ENCODE measurements at regions not wholly inside any gene's neighbourhood (a gene's known extent, or its start where the extent isn't known, plus 50 kb on each side); places are given as distances from the start of the nearest gene placed in this dataset.

GRCh38 chr11:116123739-116124138 is 619.5 kb upstream of the CADM1 start:
- no peaks in the 10 kb centered on the region for H3K36me3 ChIP-seq (ENCODE audit: insufficient read depth, low read length)
- H3K27ac ChIP-seq (ENCODE audit: low read depth, low read length, poor library complexity, severe bottlenecking), result no peak overlapping the region
- H3K27me3 ChIP-seq (ENCODE audit: insufficient read depth, low read length), result no peaks in the 10 kb centered on the region
- no peaks in the 10 kb centered on the region for H4K20me1 ChIP-seq (ENCODE audit: insufficient read depth, low read length)
- no peak overlapping the region for H3K4me2 ChIP-seq (ENCODE audit: low read length)
- TF ChIP-seq EZH2 (IDR thresholded peaks at IDR 0.05; ENCODE audit: borderline replicate concordance, low read length) (no peak), CTCF (IDR thresholded peaks at IDR 0.05; ENCODE audit: low read length) (no peak)
- H3K9me3 ChIP-seq (ENCODE audit: low read length), result no peaks in the 10 kb centered on the region
- no peaks in the 10 kb centered on the region for H3K9me2 ChIP-seq (ENCODE audit: low read depth, low read length)
- no peaks in the 10 kb centered on the region for H3K4me1 ChIP-seq (ENCODE audit: insufficient read depth, low read length, severe bottlenecking)
- no peaks in the 10 kb centered on the region for H3K79me2 ChIP-seq (ENCODE audit: insufficient read depth, low read length)
- H3F3A ChIP-seq (ENCODE audit: insufficient read depth, low read length), result no peaks in the 10 kb centered on the region
- no peak overlapping the region for H3K4me3 ChIP-seq (ENCODE audit: low read depth, low read length, poor library complexity, severe bottlenecking)
- no peak overlapping the region for H3K9ac ChIP-seq (ENCODE audit: low read length)
- H2AFZ ChIP-seq (ENCODE audit: low read length), result no peak overlapping the region

- Histone ChIP-seq H3K36me3 (ENCODE audit: insufficient read depth, low read length) (no peaks in the 10 kb centered on the region), H2AFZ (ENCODE audit: low read length) (no peak overlapping the region), H3F3A (ENCODE audit: insufficient read depth, low read length) (no peaks in the 10 kb centered on the region), H3K9me2 (ENCODE audit: low read depth, low read length) (no peaks in the 10 kb centered on the region), H3K27ac (ENCODE audit: low read depth, low read length, poor library complexity, severe bottlenecking) (no peak overlapping the region), H3K79me2 (ENCODE audit: insufficient read depth, low read length) (no peaks in the 10 kb centered on the region), H3K4me3 (ENCODE audit: low read depth, low read length, poor library complexity, severe bottlenecking) (no peak overlapping the region), H3K27me3 (ENCODE audit: insufficient read depth, low read length) (no peaks in the 10 kb centered on the region), H3K9ac (ENCODE audit: low read length) (no peak overlapping the region), H3K4me1 (ENCODE audit: insufficient read depth, low read length, severe bottlenecking) (no peaks in the 10 kb centered on the region), H4K20me1 (ENCODE audit: insufficient read depth, low read length) (no peaks in the 10 kb centered on the region), H3K4me2 (ENCODE audit: low read length) (no peak overlapping the region), H3K9me3 (ENCODE audit: low read length) (no peaks in the 10 kb centered on the region)
- TF ChIP-seq EZH2 (IDR thresholded peaks at IDR 0.05; ENCODE audit: borderline replicate concordance, low read length) (no peak), CTCF (IDR thresholded peaks at IDR 0.05; ENCODE audit: low read length) (no peak)
Observed at GRCh38 chr11:116122697-116123472, 618.7 kb upstream of the CADM1 start.

GRCh38 chr11:116119158-116119557 is 614.9 kb upstream of the CADM1 start:
- Histone ChIP-seq H3F3A (ENCODE audit: insufficient read depth, low read length) (no peaks in the 10 kb centered on the region), H3K79me2 (ENCODE audit: insufficient read depth, low read length) (no peaks in the 10 kb centered on the region), H3K27me3 (ENCODE audit: insufficient read depth, low read length) (no peaks in the 10 kb centered on the region), H3K9me2 (ENCODE audit: low read depth, low read length) (no peaks in the 10 kb centered on the region), H3K27ac (ENCODE audit: low read depth, low read length, poor library complexity, severe bottlenecking) (no peak overlapping the region), H3K4me1 (ENCODE audit: insufficient read depth, low read length, severe bottlenecking) (no peaks in the 10 kb centered on the region), H4K20me1 (ENCODE audit: insufficient read depth, low read length) (no peaks in the 10 kb centered on the region), H2AFZ (ENCODE audit: low read length) (no peak overlapping the region), H3K4me2 (ENCODE audit: low read length) (no peak overlapping the region), H3K9me3 (ENCODE audit: low read length) (no peaks in the 10 kb centered on the region), H3K4me3 (ENCODE audit: low read depth, low read length, poor library complexity, severe bottlenecking) (no peak overlapping the region), H3K9ac (ENCODE audit: low read length) (no peak overlapping the region), H3K36me3 (ENCODE audit: insufficient read depth, low read length) (no peaks in the 10 kb centered on the region)
- TF ChIP-seq CTCF (IDR thresholded peaks at IDR 0.05; ENCODE audit: low read length) (no peak), EZH2 (IDR thresholded peaks at IDR 0.05; ENCODE audit: borderline replicate concordance, low read length) (no peak)

Data from OCI-LY1 (cell line).